Inflammatory macrophage (primary cell): ENCODE measurements at regions not wholly inside any gene's neighbourhood (a gene's known extent, or its start where the extent isn't known, plus 50 kb on each side); places are given as distances from the start of the nearest gene placed in this dataset.

Experiments
- DNase-seq, 2 donors: peaks; one replicate each; pipeline ENCODE4 v3.0.0-alpha.2; 2020 to 2022

GRCh38 chr13:78777396-78777795, 118.4 kb upstream of the OBI1 start:
- no peak for DNase-seq

DNA sequence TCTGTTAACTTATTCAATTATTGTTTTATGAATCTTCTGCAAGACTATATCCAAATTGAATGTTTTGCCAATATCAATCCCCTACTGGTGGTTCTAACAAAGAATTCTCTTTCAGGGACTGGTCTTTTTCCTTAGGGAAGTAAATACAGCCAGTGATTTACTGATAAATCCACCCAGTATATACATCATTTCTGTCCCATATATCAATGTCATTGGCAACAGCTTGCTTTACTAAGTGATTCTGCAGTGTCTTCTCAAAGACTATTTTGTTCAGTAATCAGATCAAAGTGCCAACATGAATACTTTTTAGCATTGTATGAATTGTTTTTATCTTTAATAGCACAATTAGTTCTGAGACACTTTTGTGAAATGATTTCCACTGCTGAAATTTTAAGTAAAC, 114.0 kb upstream of the OBI1 start:
- DNase-seq, result no peak

- DNase-seq, result peak in 1 of 2 donors; percentile 69
Measured at GRCh38 chr13:78770601-78771000, 111.6 kb upstream of the OBI1 start.

GRCh38 chr13:78768950-78769349, 110.0 kb upstream of the OBI1 start:
- no peak for DNase-seq

DNA sequence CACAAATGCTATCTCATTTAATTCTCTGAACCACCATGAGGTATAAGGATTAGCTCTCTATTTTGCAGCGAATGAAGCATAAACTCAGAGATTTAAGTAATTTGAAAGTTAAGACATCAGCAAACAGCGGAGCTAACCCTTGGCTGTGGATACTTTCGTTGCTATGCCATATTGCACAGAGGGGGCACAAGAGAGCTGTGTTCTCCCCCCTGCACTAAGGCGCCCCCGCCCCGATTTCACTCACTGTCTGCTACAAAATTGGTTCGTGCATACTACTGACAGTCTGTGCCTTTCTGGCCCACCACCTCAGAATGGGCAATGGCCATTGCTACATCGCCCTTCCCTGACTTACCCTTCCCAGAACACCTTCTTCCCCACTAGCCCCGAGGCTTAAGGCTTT, 105.7 kb upstream of the OBI1 start:
- DNase-seq, result no peak

GRCh38 chr13:78762825-78763224, 103.9 kb upstream of the OBI1 start:
- DNase-seq, result no peak

- no peak for DNase-seq
Measured at GRCh38 chr13:78759704-78760103, 100.7 kb upstream of the OBI1 start.

DNA sequence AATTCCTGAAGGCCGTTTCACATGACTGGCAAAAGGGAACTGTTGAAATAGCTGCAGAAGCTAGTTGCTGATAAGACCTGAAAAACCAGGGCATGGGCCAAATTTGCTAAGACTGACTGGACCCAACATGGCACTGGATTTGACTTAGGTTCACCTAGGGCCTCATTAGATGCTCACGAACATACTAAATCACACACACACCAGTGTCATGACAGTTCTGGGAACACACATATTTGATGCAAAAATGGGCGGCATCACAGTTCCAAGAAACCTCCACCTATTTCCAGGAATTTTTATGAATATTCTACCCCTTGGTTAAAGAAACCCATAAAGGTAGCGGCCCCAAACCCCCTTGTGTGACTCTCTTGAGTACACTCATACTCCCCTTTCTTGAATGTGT, 99.6 kb upstream of the OBI1 start:
- DNase-seq, result no peak

- no peak for DNase-seq
Measured at GRCh38 chr13:78753435-78753834, 94.5 kb upstream of the OBI1 start.

- DNase-seq, result no peak
Measured at GRCh38 chr13:78750735-78751134, 91.8 kb upstream of the OBI1 start.

- no peak for DNase-seq
Measured at GRCh38 chr13:78743973-78744372, 85.0 kb upstream of the OBI1 start.

- DNase-seq, result no peak
Measured at GRCh38 chr13:78742659-78743058, 83.7 kb upstream of the OBI1 start.

DNA sequence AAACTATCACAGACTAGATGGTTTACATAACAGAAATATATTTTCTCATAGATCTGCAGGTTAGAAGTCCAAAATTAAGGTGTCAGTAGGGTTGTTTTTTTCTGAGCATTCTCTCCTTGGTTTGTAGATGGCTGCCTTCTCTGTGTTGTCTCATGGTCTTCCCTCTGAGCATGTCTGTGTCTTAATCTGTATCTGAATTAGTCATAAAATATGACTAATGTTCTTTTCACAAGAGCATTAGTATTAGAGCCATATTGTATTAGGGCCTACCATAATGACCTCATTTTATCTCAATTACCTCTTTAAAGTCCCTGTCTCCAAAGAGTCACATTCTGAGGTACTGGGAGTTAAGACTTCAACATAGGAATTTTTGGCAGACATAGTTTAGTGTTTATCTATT, 77.2 kb upstream of the OBI1 start:
- no peak for DNase-seq

- no peak for DNase-seq
Measured at GRCh38 chr13:78732445-78733017, 73.6 kb upstream of the OBI1 start.

DNA sequence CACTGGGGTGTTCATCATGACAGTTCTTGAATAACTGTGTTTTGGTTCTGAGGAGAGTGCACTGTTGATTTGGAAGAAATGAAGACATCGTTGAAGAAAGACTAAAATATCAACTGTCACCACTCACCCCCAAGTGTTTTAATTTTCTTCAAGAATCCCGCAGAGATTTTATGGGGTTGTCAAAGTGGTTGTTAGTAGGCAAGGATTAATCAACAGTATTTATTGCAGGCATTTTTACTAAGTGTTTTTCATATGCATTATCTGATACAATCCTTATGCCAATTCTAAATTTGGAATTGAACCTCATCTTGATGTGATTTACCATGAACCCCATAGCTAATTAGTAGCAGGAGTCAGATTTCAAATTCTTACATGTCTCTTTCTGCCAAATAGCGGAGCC, 63.7 kb upstream of the OBI1 start:
- no peak for DNase-seq

DNA sequence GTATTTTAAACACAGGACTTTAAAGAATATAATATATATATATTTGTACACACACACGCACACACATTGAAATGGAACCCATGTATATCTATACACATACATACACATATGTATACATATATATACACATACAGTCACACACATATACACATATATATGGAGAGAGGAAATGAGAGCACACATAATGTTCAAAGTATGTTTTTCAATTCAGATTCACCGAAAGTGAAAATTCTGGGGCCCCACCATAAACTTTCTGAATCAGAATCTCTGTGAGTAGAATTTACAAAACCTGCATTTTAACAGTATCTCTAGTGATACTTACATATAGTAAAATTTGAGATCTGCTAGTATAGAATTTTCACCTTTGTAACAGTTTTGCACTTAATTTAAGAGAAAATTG, 60.4 kb upstream of the OBI1 start:
- no peak for DNase-seq

DNA sequence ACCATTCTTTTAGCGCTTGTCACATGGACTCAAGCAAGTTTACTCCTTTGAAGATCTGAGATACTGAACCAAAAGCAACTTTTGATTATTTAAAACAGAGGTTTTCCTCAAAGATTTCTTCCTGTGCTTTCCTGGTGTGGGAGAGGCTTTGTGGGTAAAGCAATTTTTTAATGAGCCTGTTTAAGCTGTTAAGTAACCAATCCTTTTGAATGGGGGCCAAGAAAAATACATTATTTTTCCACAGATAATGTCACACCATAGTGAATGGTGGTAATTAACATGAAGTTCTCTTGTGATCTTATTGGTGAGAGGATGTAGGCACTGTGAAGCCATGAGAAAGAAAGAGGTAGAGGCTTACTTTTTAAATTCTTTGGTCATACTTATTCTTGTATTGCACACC, 55.8 kb upstream of the OBI1 start:
- DNase-seq, result no peak

DNA sequence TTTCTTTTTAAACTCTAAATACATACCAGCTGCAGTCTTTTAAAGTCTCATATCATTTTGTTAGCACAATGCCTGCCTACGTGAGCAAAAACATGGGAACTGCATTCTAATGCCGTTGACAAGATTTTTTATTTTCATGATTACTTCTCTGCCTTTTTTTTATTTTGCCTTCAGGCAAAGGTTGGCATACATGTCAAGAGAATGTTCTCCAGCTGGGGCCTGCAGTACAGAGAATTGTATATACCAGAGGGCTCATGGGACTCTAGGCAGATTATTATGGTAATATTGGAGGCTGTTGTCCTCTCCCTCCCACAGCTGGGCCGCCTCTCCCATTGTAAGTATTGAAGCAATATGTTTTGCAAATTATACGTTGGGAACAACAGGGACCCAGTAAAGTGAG, 53.9 kb upstream of the OBI1 start:
- DNase-seq, result no peak

- DNase-seq, result no peak
Measured at GRCh38 chr13:78709028-78709427, 50.1 kb upstream of the OBI1 start.
